Stimulated activated CD4-positive, alpha-beta T cell treated with anti-CD3 and anti-CD28 coated beads, TNF-alpha, amount 100 ng/mL, for 1 hour (primary cell): ENCODE measurements at regions not wholly inside any gene's neighbourhood (a gene's known extent, or its start where the extent isn't known, plus 50 kb on each side); places are given as distances from the start of the nearest gene placed in this dataset.
A peak's percentile ranks its signal among the peaks of the same experiment; 100 is the strongest.
"Not testable (repeated sequence)": the region's sequence is repeated elsewhere in the genome, so short reads cannot be mapped to it uniquely, and the experiment has no call there.

Experiments
- DNase-seq, 3 donors: peaks; one replicate each; pipeline ENCODE4 v3.0.0-alpha.2; 2020; ENCODE audit warnings: low read depth in 3 of 3, low spot score in 1 of 3

GRCh38 chr14:30257946-30258661 is 300.9 kb upstream of the G2E3 start:
- DNase-seq: no peak

GRCh38 chr14:30260833-30261607 is 297.9 kb upstream of the G2E3 start:
- no peak for DNase-seq

- no peak for DNase-seq
These were observed 294.8 kb upstream of the G2E3 start for GRCh38 chr14:30264161-30264560.

- DNase-seq: no peak
These were observed 292.7 kb upstream of the G2E3 start for GRCh38 chr14:30266290-30266689.

GRCh38 chr14:30267141-30267540 is 291.8 kb upstream of the G2E3 start:
- DNase-seq: no peak

- peak in 2 of 3 donors; percentile 0 to 47 for DNase-seq
These were observed 288.5 kb upstream of the G2E3 start for GRCh38 chr14:30270200-30271161.

GRCh38 chr14:30271811-30272323 is 287.1 kb upstream of the G2E3 start:
- no peak for DNase-seq

GRCh38 chr14:30272848-30273832 is 285.8 kb upstream of the G2E3 start:
- no peak for DNase-seq

GRCh38 chr14:30275604-30276003 is 283.4 kb upstream of the G2E3 start:
- DNase-seq: no peak

- no peak for DNase-seq
These were observed 281.7 kb upstream of the G2E3 start for GRCh38 chr14:30277268-30277667.

GRCh38 chr14:30278856-30279255 is 280.1 kb upstream of the G2E3 start:
- DNase-seq: not testable (repeated sequence)

GRCh38 chr14:30283822-30284446 is 275.0 kb upstream of the G2E3 start:
- no peak for DNase-seq

- DNase-seq: no peak
These were observed 274.1 kb upstream of the G2E3 start for GRCh38 chr14:30284808-30285207.

- no peak for DNase-seq
These were observed 271.1 kb upstream of the G2E3 start for GRCh38 chr14:30287579-30288445.

- DNase-seq: no peak
These were observed 269.0 kb upstream of the G2E3 start for GRCh38 chr14:30290001-30290400.

GRCh38 chr14:30291216-30291615 is 267.7 kb upstream of the G2E3 start:
- DNase-seq: no peak

GRCh38 chr14:30292541-30292940 is 266.4 kb upstream of the G2E3 start:
- no peak for DNase-seq

- DNase-seq: no peak
These were observed 263.0 kb upstream of the G2E3 start for GRCh38 chr14:30295980-30296379.
